Uterus (tissue), 3 donors: ENCODE measurements at regions not wholly inside any gene's neighbourhood (a gene's known extent, or its start where the extent isn't known, plus 50 kb on each side); places are given as distances from the start of the nearest gene placed in this dataset.

Experiments used
- DNase-seq, 2 donors: peaks; one replicate each; pipeline ENCODE4 v3.0.0-alpha.2; 2019 to 2020
- H3K27ac ChIP-seq, 2 donors: fragments of 200-600 bp; sonication (generic); 1 replicate in 1 of 2; 2 replicates in 1 of 2; pipeline ENCODE4 v1.5.1; 2016 to 2018
- H3K27me3 ChIP-seq, 2 donors: fragments of 200-600 bp; sonication (generic); one replicate each; pipeline ENCODE4 v1.5.1; 2018 to 2019; ENCODE audit warnings: control low read depth in 1 of 2
- H3K36me3 ChIP-seq, 2 donors: fragments of 200-600 bp; sonication (generic); one replicate each; pipeline ENCODE4 v1.5.1; 2019; ENCODE audit warnings: control low read depth in 1 of 2
- H3K4me1 ChIP-seq, 2 donors: fragments of 200-600 bp; sonication (generic); one replicate each; pipeline ENCODE4 v1.5.1; 2018 to 2019; ENCODE audit warnings: control low read depth in 1 of 2
- H3K4me3 ChIP-seq, 2 donors: fragments of 200-600 bp; sonication (generic); 1 replicate in 1 of 2; 2 replicates in 1 of 2; pipeline ENCODE4 v1.5.1; 2018 to 2019; ENCODE audit warnings: mild to moderate bottlenecking in 1 of 2
- H3K9me3 ChIP-seq, 2 donors: fragments of 200-600 bp; sonication (generic); one replicate each; pipeline ENCODE4 v1.5.1; 2019; ENCODE audit warnings: control low read depth in 1 of 2
- CTCF ChIP-seq, 4 experiments: fragments of 200-600 bp in 2 of 4; fragments of 450-650 bp in 2 of 4; sonication (generic) in 2 of 4; IDR thresholded peaks; one replicate each; pipeline ENCODE4 v1.5.1; 2016 to 2019; ENCODE audit warnings: antibody characterized with exemption in 4 of 4, mild to moderate bottlenecking in 2 of 4, moderate library complexity in 1 of 4
- POLR2A ChIP-seq, 2 donors: fragments of 450-650 bp; IDR thresholded peaks; one replicate each; pipeline ENCODE4 v1.6.1; 2016; ENCODE audit warnings: antibody characterized with exemption in 2 of 2, mild to moderate bottlenecking in 1 of 2, moderate library complexity in 1 of 2
- intact Hi-C: fragments of 100-400 bp; cut with DNase I; formaldehyde crosslinking; loops from one replicate; pipeline ENCODE4 v1.15.1; 2023; ENCODE audit warnings: low total_unique reads
- donor health status: DM: yes; HTN: yes; CAD: no.

- Histone ChIP-seq H3K4me1 (peaks cover 4 to 11% of the 10 kb centered on the region in 2 donors), H3K9me3 (no peaks in the 10 kb centered on the region), H3K4me3 (no peak overlapping the region), H3K27ac (peak overlapping the region; percentile 72 to 85), H3K36me3 (no peaks in the 10 kb centered on the region), H3K27me3 (no peaks in the 10 kb centered on the region)
- intact Hi-C loops, result no loop called here
- DNase-seq, result no peak
- no peak for TF ChIP-seq POLR2A (IDR thresholded peaks at IDR 0.05)
- no peak for TF ChIP-seq CTCF (IDR thresholded peaks at IDR 0.05)
Measured at GRCh38 chr2:226652983-226653765, 146.4 kb downstream of the IRS1 start.

GRCh38 chr2:226652369-226652768 is 147.3 kb downstream of the IRS1 start:
- Histone ChIP-seq H3K4me3 (no peak overlapping the region), H3K4me1 (peaks cover 4 to 11% of the 10 kb centered on the region in 2 donors), H3K27ac (peak overlapping the region; percentile 72 to 85), H3K9me3 (no peaks in the 10 kb centered on the region), H3K27me3 (no peaks in the 10 kb centered on the region), H3K36me3 (no peaks in the 10 kb centered on the region)
- no peak for TF ChIP-seq CTCF (IDR thresholded peaks at IDR 0.05)
- TF ChIP-seq POLR2A (IDR thresholded peaks at IDR 0.05), result no peak
- no peak for DNase-seq
- intact Hi-C loops, result no loop called here

- Histone ChIP-seq H3K4me1 (peaks cover 4 to 11% of the 10 kb centered on the region in 2 donors), H3K27me3 (no peaks in the 10 kb centered on the region), H3K27ac (peak overlapping the region; percentile 72 to 85), H3K9me3 (no peaks in the 10 kb centered on the region), H3K4me3 (no peak overlapping the region), H3K36me3 (no peaks in the 10 kb centered on the region)
- peak; percentile 59 to 76 for DNase-seq
- intact Hi-C loops, result no loop called here
- TF ChIP-seq CTCF (IDR thresholded peaks at IDR 0.05) (no peak), POLR2A (IDR thresholded peaks at IDR 0.05) (no peak)
Measured at GRCh38 chr2:226649871-226650660, 149.6 kb downstream of the IRS1 start.

- Histone ChIP-seq H3K27me3 (no peaks in the 10 kb centered on the region), H3K4me3 (no peak overlapping the region), H3K4me1 (peaks cover 4 to 11% of the 10 kb centered on the region in 2 donors), H3K36me3 (no peaks in the 10 kb centered on the region), H3K9me3 (no peaks in the 10 kb centered on the region), H3K27ac (peak overlapping the region; percentile 72 to 85)
- DNase-seq, result no peak
- intact Hi-C loops, result no loop called here
- no peak for TF ChIP-seq CTCF (IDR thresholded peaks at IDR 0.05)
- TF ChIP-seq POLR2A (IDR thresholded peaks at IDR 0.05), result no peak
Measured at GRCh38 chr2:226649201-226649600, 150.4 kb downstream of the IRS1 start.
